ENCODE measurements at regions not wholly inside any gene's neighbourhood (a gene's known extent, or its start where the extent isn't known, plus 50 kb on each side); places are given as distances from the start of the nearest gene placed in this dataset.

DNA sequence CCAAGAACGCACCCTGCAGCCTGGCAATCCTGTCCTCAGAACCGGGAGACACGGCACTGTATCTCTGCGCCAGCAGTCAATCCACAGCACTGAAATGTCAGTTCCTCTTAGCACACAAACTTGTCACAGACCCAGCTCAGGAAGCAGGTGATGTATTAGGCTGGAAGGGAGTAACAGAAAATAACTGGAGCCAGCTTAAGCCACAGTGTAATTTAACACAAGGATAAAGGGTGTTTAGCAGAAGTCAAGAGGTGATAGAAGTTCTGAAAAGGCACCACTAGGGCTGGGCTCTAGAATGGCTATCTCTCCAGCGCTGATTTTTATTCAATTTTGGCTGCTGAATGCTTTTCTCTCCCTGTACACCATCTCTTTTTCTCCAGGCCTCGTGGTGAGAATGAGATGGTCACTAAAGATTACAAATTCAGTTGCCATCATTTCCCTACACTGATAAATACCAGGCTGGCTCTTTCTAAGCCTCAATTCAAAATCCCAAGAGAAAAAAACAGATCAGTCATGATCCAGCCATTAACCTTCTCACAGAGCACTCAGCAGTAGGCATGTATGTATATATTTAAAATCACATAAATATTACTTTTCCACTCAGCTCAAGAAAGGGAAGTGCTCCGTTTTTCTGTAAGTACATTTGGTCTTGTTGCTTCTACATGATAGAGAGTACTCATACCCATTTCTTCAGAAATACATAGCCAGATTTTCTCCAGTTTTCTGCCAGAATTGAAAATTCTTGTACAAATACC lies 102.7 kb upstream of the PRSS1 start:
- no peak overlapping the region for H3K4me3 ChIP-seq (replicated peaks in 1 of 2; ENCODE audit: low read depth in 1 of 2, low read length in 2 of 2)
- POLR2A ChIA-PET, result no interaction called here
- no peaks in the 10 kb centered on the region for H3K36me3 ChIP-seq (ENCODE audit: control insufficient read depth in 1 of 2, insufficient read depth in 2 of 2, low read length in 2 of 2)
- H3K4me2 ChIP-seq (ENCODE audit: low read length), result no peak overlapping the region
- H2AFZ ChIP-seq (ENCODE audit: low read depth, low read length, poor library complexity, severe bottlenecking), result no peak overlapping the region
- CTCF ChIA-PET, result interaction anchor here (2.1 kb wide), 1 partner anchor 136 kb away, joined by 8 read pairs; no protein-coding TSS in a partner anchor
- RAD21 ChIA-PET (ENCODE audit: low non-redundant PET in 1 of 2, low total read pairs in 2 of 2, uncharacterized antibody in 2 of 2, unreplicated experiment in 2 of 2), result no interaction called here
- H3K9me2 ChIP-seq (ENCODE audit: insufficient read depth), result no peaks in the 10 kb centered on the region
- no peak overlapping the region for H3K9ac ChIP-seq (ENCODE audit: low read length)
- BruUV-seq (replicated peaks), result no TSS peak
- intact Hi-C loops (cut with micrococcal nuclease), result no loop called here
- no peaks in the 10 kb centered on the region for H3K9me3 ChIP-seq (ENCODE audit: control insufficient read depth in 1 of 2, insufficient read depth in 1 of 2, low read depth in 1 of 2, low read length in 2 of 2)
- DNase-seq (ENCODE audit: low read depth, low spot score) (no peak), ATAC-seq (peak; percentile 50; the same call in 1 of the 2 replicates)
- no peaks in the 10 kb centered on the region; the same call in 1 of the 2 replicates for H4K20me1 ChIP-seq (ENCODE audit: insufficient read depth)
- no peaks in the 10 kb centered on the region for H3K4me1 ChIP-seq (ENCODE audit: control insufficient read depth in 1 of 2, insufficient read depth in 2 of 2, low read length in 2 of 2)
- H3K27ac ChIP-seq (ENCODE audit: low read depth, low read length), result no peak overlapping the region
- H3K79me2 ChIP-seq (ENCODE audit: insufficient read depth, low read length), result no peaks in the 10 kb centered on the region
- peaks cover 66% of the 10 kb centered on the region for H3K27me3 ChIP-seq (ENCODE audit: insufficient read depth, low read length)
- TF ChIP-seq SP1 (IDR thresholded peaks at IDR 0.05; ENCODE audit: low read depth), result no peak
- TF ChIP-seq POLR2A (IDR thresholded peaks at IDR 0.05; ENCODE audit: borderline replicate concordance, extremely low read depth, insufficient read depth, insufficient read length), result no peak
- TF ChIP-seq CBX3 (IDR thresholded peaks at IDR 0.05; ENCODE audit: low read depth), result no peak
- no peak for TF ChIP-seq EGR1 (IDR thresholded peaks at IDR 0.05; ENCODE audit: low read depth)
- no peak for TF ChIP-seq EZH2 (IDR thresholded peaks at IDR 0.05)
- TF ChIP-seq SRF (IDR thresholded peaks at IDR 0.05; ENCODE audit: low read depth), result no peak
- TF ChIP-seq TCF7L2 (IDR thresholded peaks at IDR 0.05; ENCODE audit: borderline replicate concordance, extremely low read depth, insufficient read depth, insufficient read length), result no peak
- no peak for TF ChIP-seq SIN3A (IDR thresholded peaks at IDR 0.05; ENCODE audit: low read depth)
- TF ChIP-seq POLR2AphosphoS5 (IDR thresholded peaks at IDR 0.05; ENCODE audit: low read depth, low read length), result no peak
- TF ChIP-seq JUND (IDR thresholded peaks at IDR 0.05), result no peak
- TF ChIP-seq ZNF274 (IDR thresholded peaks at IDR 0.05; ENCODE audit: low read depth, low read length), result no peak
- no peak for TF ChIP-seq FOSL1 (IDR thresholded peaks at IDR 0.05; ENCODE audit: low read depth)
- TF ChIP-seq ZFX (IDR thresholded peaks at IDR 0.05), result no peak
- no peak for TF ChIP-seq RAD21 (IDR thresholded peaks at IDR 0.05; ENCODE audit: low read depth)
- TF ChIP-seq CEBPB (IDR thresholded peaks at IDR 0.05; ENCODE audit: low read depth), result no peak
- TF ChIP-seq CTCF (IDR thresholded peaks at IDR 0.05 in 2 of 3, conservative IDR thresholded peaks at IDR 0.05 in 1 of 3; ENCODE audit: borderline replicate concordance in 1 of 3, insufficient read depth in 1 of 3, low read depth in 2 of 3, low read length in 2 of 3), result no peak
- TF ChIP-seq EZH2phosphoT487 (IDR thresholded peaks at IDR 0.05; ENCODE audit: borderline replicate concordance), result no peak
- TF ChIP-seq, protein P1, sequence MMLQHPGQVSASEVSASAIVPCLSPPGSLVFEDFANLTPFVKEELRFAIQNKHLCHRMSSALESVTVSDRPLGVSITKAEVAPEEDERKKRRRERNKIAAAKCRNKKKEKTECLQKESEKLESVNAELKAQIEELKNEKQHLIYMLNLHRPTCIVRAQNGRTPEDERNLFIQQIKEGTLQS (IDR thresholded peaks at IDR 0.05), result no peak

Data from HCT116 (cell line).